ENCODE measurements at regions not wholly inside any gene's neighbourhood (a gene's known extent, or its start where the extent isn't known, plus 50 kb on each side); places are given as distances from the start of the nearest gene placed in this dataset.

DNA sequence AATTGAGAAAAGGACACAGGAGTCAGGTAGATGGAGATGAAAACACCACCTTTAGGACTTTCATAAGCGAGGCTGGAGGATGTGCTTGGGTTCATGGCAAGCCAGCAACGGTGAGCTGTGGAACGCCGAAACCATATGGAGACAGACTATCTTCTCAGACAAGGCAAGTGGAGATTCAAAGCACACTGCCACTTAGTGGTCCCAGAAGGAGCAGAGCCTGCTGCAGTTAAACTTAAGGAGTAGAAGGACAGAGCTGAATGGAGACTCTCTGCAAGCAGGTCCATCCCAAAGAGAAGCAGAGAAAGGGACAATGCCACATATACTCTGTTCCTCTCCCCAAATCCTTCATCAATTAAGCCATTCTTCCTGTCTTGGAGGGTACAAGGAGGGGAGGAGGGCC is 236.3 kb upstream of the HABP2 start:
- no peak overlapping the region for H3K4me3 ChIP-seq (ENCODE audit: low read depth, low read length)
- no peak for DNase-seq (ENCODE audit: low read depth)
- TF ChIP-seq, protein P1, sequence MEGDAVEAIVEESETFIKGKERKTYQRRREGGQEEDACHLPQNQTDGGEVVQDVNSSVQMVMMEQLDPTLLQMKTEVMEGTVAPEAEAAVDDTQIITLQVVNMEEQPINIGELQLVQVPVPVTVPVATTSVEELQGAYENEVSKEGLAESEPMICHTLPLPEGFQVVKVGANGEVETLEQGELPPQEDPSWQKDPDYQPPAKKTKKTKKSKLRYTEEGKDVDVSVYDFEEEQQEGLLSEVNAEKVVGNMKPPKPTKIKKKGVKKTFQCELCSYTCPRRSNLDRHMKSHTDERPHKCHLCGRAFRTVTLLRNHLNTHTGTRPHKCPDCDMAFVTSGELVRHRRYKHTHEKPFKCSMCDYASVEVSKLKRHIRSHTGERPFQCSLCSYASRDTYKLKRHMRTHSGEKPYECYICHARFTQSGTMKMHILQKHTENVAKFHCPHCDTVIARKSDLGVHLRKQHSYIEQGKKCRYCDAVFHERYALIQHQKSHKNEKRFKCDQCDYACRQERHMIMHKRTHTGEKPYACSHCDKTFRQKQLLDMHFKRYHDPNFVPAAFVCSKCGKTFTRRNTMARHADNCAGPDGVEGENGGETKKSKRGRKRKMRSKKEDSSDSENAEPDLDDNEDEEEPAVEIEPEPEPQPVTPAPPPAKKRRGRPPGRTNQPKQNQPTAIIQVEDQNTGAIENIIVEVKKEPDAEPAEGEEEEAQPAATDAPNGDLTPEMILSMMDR (conservative IDR thresholded peaks at IDR 0.05; ENCODE audit: low read depth, low read length): no peak

DNA sequence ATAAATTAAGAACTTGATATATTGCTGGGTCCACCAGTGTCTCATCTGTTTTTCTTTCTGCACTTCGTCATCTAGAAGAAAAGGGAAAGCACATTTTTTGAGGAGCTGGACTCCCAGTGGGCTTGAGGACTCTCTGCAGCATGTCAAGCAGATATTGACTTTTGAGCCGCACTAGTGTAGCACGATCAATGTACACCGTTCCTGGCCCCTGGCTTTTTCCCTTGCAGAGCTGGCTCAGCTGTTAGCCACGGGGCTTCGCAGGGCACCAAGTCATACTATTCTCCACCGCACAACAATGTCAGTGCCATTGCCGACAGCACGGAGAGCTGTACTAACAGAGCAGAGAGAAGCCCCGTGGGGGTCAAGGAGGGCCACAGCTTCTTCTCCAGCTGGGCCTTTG is 235.4 kb upstream of the HABP2 start:
- TF ChIP-seq, protein P1 (conservative IDR thresholded peaks at IDR 0.05; ENCODE audit: low read depth, low read length): no peak
- H3K4me3 ChIP-seq (ENCODE audit: low read depth, low read length): no peak overlapping the region
- DNase-seq (ENCODE audit: low read depth): no peak

DNA sequence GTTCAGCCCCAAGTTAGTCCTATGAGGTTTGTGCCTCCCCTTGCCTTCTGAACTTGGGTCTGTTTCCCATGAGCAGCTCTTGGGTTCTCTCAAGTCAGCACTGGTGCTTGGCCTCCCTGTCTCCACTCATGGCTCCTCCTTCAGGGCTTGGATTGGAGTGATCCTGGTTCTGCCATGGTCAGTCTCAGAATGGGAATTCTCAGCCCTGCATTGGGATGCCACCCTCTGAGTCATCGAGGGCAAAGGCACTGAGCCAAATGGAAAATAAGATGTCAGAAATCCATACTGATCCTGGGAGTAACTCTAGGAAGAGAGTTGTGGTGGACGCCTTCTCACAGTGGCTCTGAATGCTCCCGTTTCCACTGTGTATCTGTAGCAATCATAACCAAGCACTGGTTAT is 233.4 kb upstream of the HABP2 start:
- H3K4me3 ChIP-seq (ENCODE audit: low read depth, low read length): no peak overlapping the region
- no peak for DNase-seq (ENCODE audit: low read depth)
- TF ChIP-seq, protein P1 (conservative IDR thresholded peaks at IDR 0.05; ENCODE audit: low read depth, low read length): no peak

DNA sequence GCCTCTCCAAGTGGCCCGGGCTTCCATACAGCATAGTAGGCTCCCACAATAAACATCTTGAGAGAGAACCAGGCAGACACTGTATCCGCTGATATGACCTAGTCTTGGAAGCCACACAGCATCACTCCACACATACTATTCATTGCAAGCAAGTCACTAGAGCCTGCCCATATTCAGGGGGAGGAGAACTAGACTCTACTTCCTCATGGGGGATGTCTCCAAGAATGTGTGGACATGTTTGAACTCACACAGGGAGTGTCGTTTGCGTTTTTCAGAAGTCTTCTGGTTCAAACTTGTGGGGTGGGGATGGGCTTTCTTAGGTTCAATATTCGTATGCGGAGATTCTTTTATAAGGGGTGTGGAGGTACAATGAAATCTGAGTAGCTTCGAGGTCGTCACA is 232.6 kb upstream of the HABP2 start:
- DNase-seq (ENCODE audit: low read depth): no peak
- TF ChIP-seq, protein P1 (conservative IDR thresholded peaks at IDR 0.05; ENCODE audit: low read depth, low read length): no peak
- no peak overlapping the region for H3K4me3 ChIP-seq (ENCODE audit: low read depth, low read length)

DNA sequence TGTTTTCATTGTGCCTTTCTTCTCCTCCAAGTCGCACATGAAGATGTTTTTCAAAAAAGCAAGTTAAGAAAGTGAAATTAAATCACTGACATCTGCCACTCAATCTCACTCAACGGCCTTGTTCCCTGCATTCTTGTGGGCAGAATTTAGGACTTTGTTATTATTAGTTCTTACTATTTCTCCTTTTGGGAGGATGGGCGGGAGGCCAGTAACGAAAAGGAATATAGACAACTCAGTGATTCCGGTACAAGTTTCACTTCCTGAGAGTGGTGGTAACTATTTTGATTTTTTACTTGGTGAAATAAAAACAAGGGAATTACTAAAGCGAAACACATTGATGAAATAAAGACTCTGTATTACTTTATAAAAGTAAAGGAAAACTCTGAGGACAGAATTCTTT is 231.9 kb upstream of the HABP2 start:
- no peak for DNase-seq (ENCODE audit: low read depth)
- no peak overlapping the region for H3K4me3 ChIP-seq (ENCODE audit: low read depth, low read length)
- TF ChIP-seq, protein P1 (conservative IDR thresholded peaks at IDR 0.05; ENCODE audit: low read depth, low read length): no peak

DNA sequence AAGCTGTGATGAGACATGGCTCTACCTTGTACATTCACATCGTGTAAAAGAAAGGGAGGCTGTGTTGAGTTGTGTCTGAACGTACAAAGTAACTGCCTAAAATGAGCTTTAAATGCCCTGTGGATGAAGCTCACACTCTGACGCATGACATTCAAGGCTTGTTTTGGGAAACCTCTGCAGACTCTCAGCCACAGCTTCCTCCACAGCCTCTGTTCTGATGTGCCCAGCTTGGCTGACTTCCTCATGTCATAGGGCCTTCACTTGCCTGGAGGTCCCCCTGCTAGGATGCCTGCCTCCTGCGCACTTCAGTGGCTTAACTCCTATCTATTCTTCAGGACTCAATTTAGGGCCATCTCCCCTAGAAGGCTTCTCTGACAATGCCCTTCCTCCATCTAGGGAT is 230.0 kb upstream of the HABP2 start:
- DNase-seq (ENCODE audit: low read depth): no peak
- TF ChIP-seq, protein P1 (conservative IDR thresholded peaks at IDR 0.05; ENCODE audit: low read depth, low read length): no peak
- no peak overlapping the region for H3K4me3 ChIP-seq (ENCODE audit: low read depth, low read length)

DNA sequence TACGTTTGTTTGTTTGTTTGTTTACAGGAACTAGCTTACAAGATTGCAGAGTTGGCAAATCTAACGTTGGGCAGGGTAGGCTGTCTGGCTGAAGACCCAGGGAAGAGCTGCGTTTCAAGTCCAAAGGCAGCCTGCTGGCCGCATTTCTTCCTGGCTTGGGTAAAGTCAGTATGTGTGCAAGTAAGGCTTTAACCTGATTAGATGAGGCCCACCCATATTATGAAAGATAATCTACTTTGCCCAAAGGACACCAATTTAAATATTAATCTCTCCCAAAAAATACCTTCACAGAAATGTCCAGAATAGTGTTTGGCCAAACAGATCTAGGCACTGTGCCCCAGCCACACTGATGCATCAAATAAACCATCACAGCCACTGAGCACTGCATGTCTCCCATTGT is 228.9 kb upstream of the HABP2 start:
- TF ChIP-seq, protein P1 (conservative IDR thresholded peaks at IDR 0.05; ENCODE audit: low read depth, low read length): no peak
- H3K4me3 ChIP-seq (ENCODE audit: low read depth, low read length): no peak overlapping the region
- DNase-seq (ENCODE audit: low read depth): no peak

Data from epithelial cell of proximal tubule (primary cell).